IMR-90 (cell line): ENCODE measurements at regions not wholly inside any gene's neighbourhood (a gene's known extent, or its start where the extent isn't known, plus 50 kb on each side); places are given as distances from the start of the nearest gene placed in this dataset.

Experiments used
- ATAC-seq: fragments of 200-7000 bp; cut with Tn5 transposase; 2 replicates; pipeline ENCODE4 v1.9.1; 2020; ENCODE audit warnings: low read depth, mild to moderate bottlenecking, moderate library complexity
- BruUV-seq: library from RNA; stranded (reverse); fragments of 400-500 nt; replicated peaks from 2 replicates; lab custom pipeline; 2021; lab: Mats Ljungman, UMichigan
- CTCF ChIA-PET: fragments of 300-600 bp; formaldehyde crosslinking; extraction: SDS; loops from one replicate; lab custom pipeline; 2021; ENCODE audit warnings: antibody characterized with exemption; lab: Yijun Ruan, JAX
- POLR2A ChIA-PET: fragments of 300-600 bp; sonication (Branson Sonifier 250); formaldehyde crosslinking; loops from one replicate; lab custom pipeline; 2022; ENCODE audit warnings: antibody characterized with exemption; ENCODE audit not compliant: unreplicated experiment; lab: Charles Lee
- DNase-seq: peaks from one replicate; pipeline ENCODE4 v3.0.0; 2013
- H2AFZ ChIP-seq: replicated peaks from 2 replicates; pipeline ENCODE3; 2013; ENCODE audit warnings: low read length, mild to moderate bottlenecking; ENCODE audit not compliant: poor library complexity
- H2AK5ac ChIP-seq: 2 replicates; pipeline ENCODE4 v1.6.1; 2013; ENCODE audit warnings: low read depth, low read length, inconsistent platforms
- H2AK9ac ChIP-seq: replicated peaks from 2 replicates; pipeline ENCODE3; 2013; ENCODE audit warnings: mild to moderate bottlenecking, low read depth, low read length, moderate library complexity; ENCODE audit not compliant: poor library complexity
- H2BK120ac ChIP-seq: 2 replicates; pipeline ENCODE4 v1.6.1; 2013; ENCODE audit warnings: low read depth, low read length, inconsistent platforms
- H2BK15ac ChIP-seq: 3 replicates; pipeline ENCODE4 v1.6.1; 2013; ENCODE audit warnings: low read depth, low read length, inconsistent platforms
- H2BK20ac ChIP-seq: 2 replicates; pipeline ENCODE4 v1.6.1; 2013; ENCODE audit warnings: low read depth, mild to moderate bottlenecking, inconsistent platforms, low read length, moderate library complexity
- H2BK5ac ChIP-seq: 2 replicates; pipeline ENCODE4 v1.6.1; 2013; ENCODE audit warnings: mild to moderate bottlenecking, low read depth, low read length, inconsistent platforms; ENCODE audit not compliant: poor library complexity, severe bottlenecking
- H3K14ac ChIP-seq: replicated peaks from 2 replicates; pipeline ENCODE4 v1.6.1; 2013; ENCODE audit warnings: low read depth, low read length, inconsistent platforms
- H3K18ac ChIP-seq: 2 replicates; pipeline ENCODE4 v1.6.1; 2013; ENCODE audit warnings: low read depth, low read length, control low read depth
- H3K23ac ChIP-seq: 2 replicates; pipeline ENCODE4 v1.6.1; 2013; ENCODE audit warnings: low read depth, low read length, inconsistent platforms
- H3K27ac ChIP-seq: 2 replicates; pipeline ENCODE4 v1.5.1; 2013; ENCODE audit warnings: mild to moderate bottlenecking, control low read depth, low read length; ENCODE audit not compliant: insufficient read depth
- H3K27me3 ChIP-seq: 2 replicates; pipeline ENCODE4 v1.6.1; 2013; ENCODE audit warnings: low read length; ENCODE audit not compliant: control insufficient read depth, insufficient read depth
- H3K36me3 ChIP-seq: 2 replicates; pipeline ENCODE4 v1.6.1; 2013; ENCODE audit warnings: low read length, mixed read lengths; ENCODE audit not compliant: control insufficient read depth, insufficient read depth
- H3K4ac ChIP-seq: 2 replicates; pipeline ENCODE4 v1.6.1; 2013; ENCODE audit warnings: low read depth, low read length, inconsistent platforms
- H3K4me1 ChIP-seq: 2 replicates; pipeline ENCODE4 v1.6.1; 2013; ENCODE audit warnings: low read length, mixed read lengths; ENCODE audit not compliant: control insufficient read depth, insufficient read depth
- H3K4me2 ChIP-seq: 2 replicates; pipeline ENCODE4 v1.6.1; 2013; ENCODE audit warnings: low read depth, mild to moderate bottlenecking, control low read depth, low read length, moderate library complexity
- H3K4me3 ChIP-seq: 2 replicates; pipeline ENCODE4 v1.5.1; 2013; ENCODE audit warnings: low read depth, mild to moderate bottlenecking, control low read depth, low read length, moderate library complexity; ENCODE audit not compliant: insufficient read depth
- H3K56ac ChIP-seq: 2 replicates; pipeline ENCODE4 v1.6.1; 2013; ENCODE audit warnings: low read length, inconsistent platforms; ENCODE audit not compliant: insufficient read depth; ENCODE audit errors: extremely low read depth
- H3K79me1 ChIP-seq, 2 experiments: 2 replicates each; pipeline ENCODE4 v1.6.1; 2013; ENCODE audit warnings: low read length in 2 of 2, inconsistent platforms in 1 of 2, low read depth in 1 of 2
- H3K9ac ChIP-seq: 2 replicates; pipeline ENCODE4 v1.6.1; 2013; ENCODE audit warnings: low read depth, low read length, control low read depth
- H3K9me1 ChIP-seq: 2 replicates; pipeline ENCODE4 v1.6.1; 2013; ENCODE audit warnings: low read length, inconsistent platforms; ENCODE audit not compliant: insufficient read depth
- H3K9me3 ChIP-seq: 2 replicates; pipeline ENCODE4 v1.6.1; 2013; ENCODE audit warnings: low read length; ENCODE audit not compliant: control insufficient read depth, insufficient read depth
- H4K20me1 ChIP-seq: 2 replicates; pipeline ENCODE4 v1.6.1; 2013; ENCODE audit warnings: low read length, inconsistent platforms; ENCODE audit not compliant: insufficient read depth
- H4K5ac ChIP-seq: 2 replicates; pipeline ENCODE4 v1.6.1; 2013; ENCODE audit warnings: mild to moderate bottlenecking, low read depth, low read length, control low read depth
- H4K8ac ChIP-seq, 2 experiments: 2 replicates each; pipeline ENCODE4 v1.6.1; 2013; ENCODE audit warnings: low read depth in 2 of 2, low read length in 2 of 2, control low read depth in 1 of 2, inconsistent platforms in 1 of 2
- H4K91ac ChIP-seq: 2 replicates; pipeline ENCODE4 v1.6.1; 2013; ENCODE audit warnings: low read depth, low read length, inconsistent platforms; ENCODE audit not compliant: insufficient read depth
- BHLHE40 ChIP-seq: fragments of 150-350 bp; IDR thresholded peaks from 2 replicates; pipeline ENCODE4 v1.6.1; 2016; ENCODE audit warnings: mild to moderate bottlenecking, low read depth, low read length
- CEBPB ChIP-seq: IDR thresholded peaks from 2 replicates; pipeline ENCODE4 v1.6.1; 2012; ENCODE audit warnings: low read depth, low read length, improper control_type of control experiment
- CHD1 ChIP-seq: IDR thresholded peaks from 2 replicates; pipeline ENCODE4 v1.6.1; 2012; ENCODE audit warnings: low read depth, low read length, improper control_type of control experiment
- ELK1 ChIP-seq: fragments of 150-350 bp; IDR thresholded peaks from 2 replicates; pipeline ENCODE4 v1.6.1; 2016; ENCODE audit warnings: low read depth, mild to moderate bottlenecking, low read length, moderate library complexity, borderline replicate concordance
- FOS ChIP-seq: fragments of 150-350 bp; IDR thresholded peaks from 2 replicates; pipeline ENCODE4 v1.6.1; 2016; ENCODE audit warnings: low read depth, low read length
- MAFK ChIP-seq: IDR thresholded peaks from 2 replicates; pipeline ENCODE4 v1.6.1; 2012; ENCODE audit warnings: low read depth, low read length, improper control_type of control experiment
- MAZ ChIP-seq: IDR thresholded peaks from 2 replicates; pipeline ENCODE4 v1.6.1; 2012; ENCODE audit warnings: low read depth, mild to moderate bottlenecking, low read length, improper control_type of control experiment, moderate library complexity, borderline replicate concordance
- MXI1 ChIP-seq: IDR thresholded peaks from 2 replicates; pipeline ENCODE4 v1.6.1; 2012; ENCODE audit warnings: low read depth, mild to moderate bottlenecking, low read length, moderate library complexity, borderline replicate concordance
- NFE2L2 ChIP-seq: fragments of 150-350 bp; IDR thresholded peaks from 2 replicates; pipeline ENCODE4 v1.6.1; 2016; ENCODE audit warnings: low read depth, mild to moderate bottlenecking, low read length
- POLR2A ChIP-seq: IDR thresholded peaks from 2 replicates; pipeline ENCODE4 v1.6.1; 2012; ENCODE audit warnings: mild to moderate bottlenecking, low read depth, low read length
- RAD21 ChIP-seq: IDR thresholded peaks from 2 replicates; pipeline ENCODE4 v1.6.1; 2012; ENCODE audit warnings: low read length, improper control_type of control experiment
- RCOR1 ChIP-seq: IDR thresholded peaks from 2 replicates; pipeline ENCODE4 v1.6.1; 2012; ENCODE audit warnings: mild to moderate bottlenecking, low read length, improper control_type of control experiment; ENCODE audit not compliant: insufficient replicate concordance
- RFX5 ChIP-seq: IDR thresholded peaks from 2 replicates; pipeline ENCODE4 v1.8.0; 2012; ENCODE audit warnings: low read depth, mild to moderate bottlenecking, low read length, moderate library complexity
- SMC3 ChIP-seq: fragments of 150-350 bp; IDR thresholded peaks from 2 replicates; pipeline ENCODE4 v1.6.1; 2016; ENCODE audit warnings: low read depth, mild to moderate bottlenecking, antibody characterized with exemption, low read length, moderate library complexity
- USF2 ChIP-seq: fragments of 150-350 bp; IDR thresholded peaks from 2 replicates; pipeline ENCODE4 v1.6.1; 2017; ENCODE audit warnings: mild to moderate bottlenecking, antibody characterized with exemption, low read length, low read depth
- WGBS, 2 experiments: methylation state at CpG; one replicate each; pipeline versions ENCODE4 v1.1.5 to v1.1.7; 2013; ENCODE audit warnings: missing lambda C conversion rate in 2 of 2; ENCODE audit not compliant: insufficient read length in 1 of 2; ENCODE audit errors: extremely low coverage in 2 of 2; 5-methylcytosine and 5-hydroxymethylcytosine counted together
- dilution Hi-C: fragments of 300-500 bp; cut with HindIII; formaldehyde crosslinking; loops from one replicate; pipeline ENCODE4 v1.14.3; 2018; ENCODE audit warnings: low sequenced_read_pairs; ENCODE audit not compliant: unreplicated experiment
- in situ Hi-C: fragments of 300-500 bp; cut with MboI; formaldehyde crosslinking; loops from 3 replicates; pipeline ENCODE4 v1.14.3; 2019; ENCODE audit warnings: low sequenced_read_pairs, inconsistent platforms, mixed read lengths
- intact Hi-C: fragments of 100-400 bp; cut with micrococcal nuclease; formaldehyde crosslinking; loops from 2 replicates; pipeline ENCODE4 v1.10.0; 2022
- TF ChIP-seq, protein P1 (sequence below): conservative IDR thresholded peaks from 2 replicates; pipeline ENCODE4 v1.5.1; 2012; ENCODE audit warnings: mild to moderate bottlenecking, low read depth, low read length, improper control_type of control experiment

GRCh38 chr4:15147714-15148113 is 145.4 kb downstream of the CPEB2 start:
- H2BK20ac ChIP-seq = no peak overlapping the region
- no peak overlapping the region for H4K91ac ChIP-seq
- no peak overlapping the region for H3K4me3 ChIP-seq
- peaks cover 13% of the 10 kb centered on the region for H3K4me1 ChIP-seq
- H2BK120ac ChIP-seq = no peak overlapping the region
- H3K9me3 ChIP-seq = no peaks in the 10 kb centered on the region
- TF ChIP-seq RFX5 (no peak), RAD21 (no peak), NFE2L2 (no peak), RCOR1 (no peak), CHD1 (no peak), SMC3 (no peak), MXI1 (no peak), BHLHE40 (no peak), MAZ (no peak), FOS (no peak), ELK1 (no peak), MAFK (no peak), CEBPB (no peak), USF2 (no peak), POLR2A (no peak)
- TF ChIP-seq, protein P1, sequence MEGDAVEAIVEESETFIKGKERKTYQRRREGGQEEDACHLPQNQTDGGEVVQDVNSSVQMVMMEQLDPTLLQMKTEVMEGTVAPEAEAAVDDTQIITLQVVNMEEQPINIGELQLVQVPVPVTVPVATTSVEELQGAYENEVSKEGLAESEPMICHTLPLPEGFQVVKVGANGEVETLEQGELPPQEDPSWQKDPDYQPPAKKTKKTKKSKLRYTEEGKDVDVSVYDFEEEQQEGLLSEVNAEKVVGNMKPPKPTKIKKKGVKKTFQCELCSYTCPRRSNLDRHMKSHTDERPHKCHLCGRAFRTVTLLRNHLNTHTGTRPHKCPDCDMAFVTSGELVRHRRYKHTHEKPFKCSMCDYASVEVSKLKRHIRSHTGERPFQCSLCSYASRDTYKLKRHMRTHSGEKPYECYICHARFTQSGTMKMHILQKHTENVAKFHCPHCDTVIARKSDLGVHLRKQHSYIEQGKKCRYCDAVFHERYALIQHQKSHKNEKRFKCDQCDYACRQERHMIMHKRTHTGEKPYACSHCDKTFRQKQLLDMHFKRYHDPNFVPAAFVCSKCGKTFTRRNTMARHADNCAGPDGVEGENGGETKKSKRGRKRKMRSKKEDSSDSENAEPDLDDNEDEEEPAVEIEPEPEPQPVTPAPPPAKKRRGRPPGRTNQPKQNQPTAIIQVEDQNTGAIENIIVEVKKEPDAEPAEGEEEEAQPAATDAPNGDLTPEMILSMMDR = no peak
- no peaks in the 10 kb centered on the region for H3K79me1 ChIP-seq
- no TSS peak for BruUV-seq
- no peak overlapping the region for H4K8ac ChIP-seq
- no peak overlapping the region for H3K23ac ChIP-seq
- no peak overlapping the region for H3K56ac ChIP-seq
- ATAC-seq = no peak
- H3K4ac ChIP-seq = no peak overlapping the region
- H4K20me1 ChIP-seq = no peaks in the 10 kb centered on the region
- intact Hi-C loops (no loop called here), in situ Hi-C loops (no loop called here), dilution Hi-C loops (no loop called here)
- H3K27me3 ChIP-seq = no peaks in the 10 kb centered on the region
- no peak for DNase-seq
- H2BK15ac ChIP-seq = no peak overlapping the region
- ChIA-PET CTCF (no interaction called here), POLR2A (no interaction called here)
- no peak overlapping the region for H3K9ac ChIP-seq
- H2BK5ac ChIP-seq = no peak overlapping the region
- H3K27ac ChIP-seq = no peak overlapping the region
- H3K18ac ChIP-seq = no peak overlapping the region
- peaks cover 12% of the 10 kb centered on the region for H3K9me1 ChIP-seq
- H2AK5ac ChIP-seq = no peak overlapping the region; the same call in 1 of the 2 replicates
- no peak overlapping the region for H3K14ac ChIP-seq
- no peak overlapping the region for H2AFZ ChIP-seq
- H2AK9ac ChIP-seq = no peak overlapping the region
- H3K36me3 ChIP-seq = no peaks in the 10 kb centered on the region
- WGBS, 2 experiments = 100% methylated on average over 1 of the region's 5 CpGs; no CpG with 5 or more reads in 1 of the 2 experiments
- H4K5ac ChIP-seq = no peak overlapping the region
- no peak overlapping the region for H3K4me2 ChIP-seq
